Activated CD4-positive, alpha-beta memory T cell treated with anti-CD3 and anti-CD28 coated beads, Interleukin-2, amount 10 ng/mL, durations not matched to agents 7 days and 5 days (primary cell): ENCODE measurements at regions not wholly inside any gene's neighbourhood (a gene's known extent, or its start where the extent isn't known, plus 50 kb on each side); places are given as distances from the start of the nearest gene placed in this dataset.

Experiments used
- CTCF ChIA-PET: fragments of 350-600 bp; sonication (Branson Sonifier 250); formaldehyde crosslinking; loops from one replicate; lab custom pipeline; 2021; ENCODE audit warnings: antibody characterized with exemption, inconsistent platforms; lab: Charles Lee
- POLR2A ChIA-PET: fragments of 350-600 bp; sonication (Branson Sonifier 250); formaldehyde crosslinking; loops from one replicate; lab custom pipeline; 2021; ENCODE audit warnings: antibody characterized with exemption; lab: Charles Lee
- DNase-seq: peaks from one replicate; pipeline ENCODE4 v3.0.0-alpha.2; 2020
- H3K27ac Mint-ChIP-seq: one replicate; pipeline ENCODE4 v1.8.0; 2021; ENCODE audit warnings: mild to moderate bottlenecking, mixed read lengths
- H3K27me3 Mint-ChIP-seq: one replicate; pipeline ENCODE4 v1.8.0; 2021; ENCODE audit warnings: mixed read lengths
- H3K36me3 Mint-ChIP-seq: one replicate; pipeline ENCODE4 v1.8.0; 2021; ENCODE audit warnings: low read depth, mixed read lengths
- H3K4me1 Mint-ChIP-seq: one replicate; pipeline ENCODE4 v1.8.0; 2021; ENCODE audit warnings: mixed read lengths
- H3K4me3 Mint-ChIP-seq: one replicate; pipeline ENCODE4 v1.8.0; 2021; ENCODE audit warnings: mild to moderate bottlenecking, mixed read lengths
- H3K9me3 Mint-ChIP-seq: one replicate; pipeline ENCODE4 v1.8.0; 2021; ENCODE audit warnings: mixed read lengths

DNA sequence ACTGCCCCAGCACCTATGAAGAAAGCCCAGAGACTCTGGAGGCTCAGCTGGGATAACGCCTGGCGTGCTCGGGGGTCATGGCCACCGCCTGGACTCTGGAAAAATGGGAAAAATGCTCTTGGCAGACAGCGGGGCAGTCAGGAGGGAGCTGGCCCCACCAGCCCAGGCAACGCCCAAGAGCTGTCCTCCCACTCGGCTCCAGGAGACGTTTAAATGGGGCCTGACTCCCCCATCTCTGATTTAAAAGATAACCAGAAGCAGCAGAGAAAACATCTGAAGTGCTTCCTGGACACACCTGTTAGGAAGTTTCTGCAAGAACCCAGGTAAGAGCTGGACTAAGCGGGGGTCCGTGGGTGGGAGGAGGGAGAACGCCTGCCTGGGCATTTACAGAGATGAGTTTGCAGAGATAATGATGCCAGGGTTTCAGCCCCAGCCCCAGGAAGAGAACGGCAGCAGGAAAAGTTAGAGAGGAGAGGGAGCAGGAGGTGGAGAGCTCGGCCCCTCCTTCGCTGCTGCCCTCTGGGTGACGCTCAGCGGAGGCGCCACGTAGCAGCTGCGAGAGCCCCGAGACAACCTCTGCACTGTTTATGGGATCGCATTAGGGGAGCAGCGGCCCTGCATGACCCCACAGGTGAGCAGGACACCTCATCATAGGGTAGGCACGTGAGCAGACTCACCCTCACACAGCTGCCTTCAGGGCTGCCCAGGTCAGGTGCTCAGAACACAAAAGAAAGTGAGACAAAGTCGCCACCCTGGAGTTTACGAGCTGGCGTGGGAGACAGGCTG, 83.5 kb upstream of the INSIG1 start:
- POLR2A ChIA-PET: interaction anchor here (0.8 to 1.6 kb wide), 3 partner anchors 8 to 83 kb away, joined by 3 to 6 read pairs (median 3); partner anchors contain the start of gene INSIG1
- Mint-ChIP-seq H3K4me1 (peaks cover 10% of the 10 kb centered on the region), H3K27ac (no peak overlapping the region), H3K27me3 (no peaks in the 10 kb centered on the region), H3K9me3 (no peaks in the 10 kb centered on the region), H3K4me3 (no peak overlapping the region), H3K36me3 (no peaks in the 10 kb centered on the region)
- CTCF ChIA-PET: no interaction called here
- no peak for DNase-seq

DNA sequence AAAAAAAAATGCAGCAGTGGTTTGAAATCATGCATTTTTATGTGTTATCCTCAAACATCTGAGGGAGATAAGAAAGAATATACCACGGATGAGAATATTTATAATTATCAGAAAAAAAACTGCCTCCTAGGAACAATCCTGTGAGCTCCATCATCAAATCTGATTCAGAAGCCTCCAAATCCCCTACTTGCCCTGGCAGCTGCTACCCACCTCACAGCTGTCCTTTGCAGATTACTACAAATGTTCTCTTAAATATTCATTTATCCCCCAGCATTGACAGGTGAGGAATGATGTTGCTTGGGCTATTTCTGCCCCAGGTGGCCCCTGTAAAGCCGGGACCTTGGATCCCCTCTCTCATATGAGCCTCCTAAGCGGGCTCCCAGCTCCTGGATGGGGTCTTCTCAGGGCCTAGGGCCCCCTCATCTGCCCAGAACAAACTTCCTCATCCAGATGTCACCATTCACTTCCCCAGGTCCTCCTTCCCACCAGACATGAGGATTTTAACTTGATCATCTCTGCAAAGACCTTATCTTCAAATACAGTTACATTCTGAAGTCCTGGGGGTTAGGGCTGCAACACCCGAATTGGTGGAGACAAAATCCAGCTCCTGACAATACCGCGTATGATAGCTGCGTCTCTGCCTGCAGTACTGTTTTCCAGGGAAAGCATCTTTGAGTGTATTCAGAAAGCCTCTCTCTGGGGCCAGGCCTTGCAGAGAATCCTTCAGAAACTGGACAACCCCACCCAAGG, 81.9 kb upstream of the INSIG1 start:
- Mint-ChIP-seq H3K9me3 (no peaks in the 10 kb centered on the region), H3K27me3 (no peaks in the 10 kb centered on the region), H3K4me1 (peaks cover 10% of the 10 kb centered on the region), H3K4me3 (no peak overlapping the region), H3K27ac (no peak overlapping the region), H3K36me3 (no peaks in the 10 kb centered on the region)
- CTCF ChIA-PET: interaction anchor here (0.8 to 1.2 kb wide), 2 partner anchors 19 to 25 kb away, joined by 3 to 4 read pairs; no protein-coding TSS in a partner anchor
- no peak for DNase-seq
- POLR2A ChIA-PET: interaction anchor here (1.6 kb wide), 1 partner anchor 81 kb away, joined by 6 read pairs; the partner anchor contains the start of gene INSIG1

DNA sequence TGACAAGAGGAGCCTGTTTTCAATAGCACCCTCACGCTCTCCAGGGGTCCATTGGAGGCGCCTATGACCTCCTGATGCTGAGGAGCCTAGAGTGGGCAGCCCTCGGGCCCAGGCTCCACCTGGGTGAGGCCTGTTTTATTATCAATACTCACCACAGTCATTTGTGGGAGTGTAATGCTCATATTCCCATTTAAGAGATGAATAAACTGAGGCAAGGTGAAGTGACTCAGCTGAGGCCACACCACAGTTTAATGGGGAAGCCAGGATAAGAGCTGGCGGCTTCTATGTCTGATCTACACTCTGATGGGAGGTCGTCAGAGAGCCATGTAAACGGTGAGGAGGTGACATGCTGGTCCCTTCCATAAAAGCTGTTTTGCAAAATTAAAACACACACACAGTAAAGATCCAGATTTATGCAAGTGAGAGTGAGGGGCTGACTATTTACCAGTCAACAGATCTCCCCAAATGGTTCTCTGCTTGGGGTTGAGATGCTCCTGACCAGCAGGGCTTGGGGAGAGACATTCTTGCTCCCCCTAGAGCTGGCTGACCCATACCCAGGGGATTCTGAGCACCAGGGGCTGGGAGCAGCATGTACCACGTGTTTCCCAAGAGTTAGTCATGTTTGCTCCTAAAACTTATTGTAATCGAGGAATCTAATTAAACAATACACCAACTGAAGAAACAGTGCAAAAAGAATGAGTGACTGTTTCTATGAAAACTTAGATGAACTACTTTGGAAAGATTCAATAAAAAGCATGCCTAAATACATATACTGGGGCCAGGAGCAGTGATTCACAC, 81.0 kb upstream of the INSIG1 start:
- no peak overlapping the region for H3K4me3 Mint-ChIP-seq
- POLR2A ChIA-PET: interaction anchor here (1.5 kb wide), 1 partner anchor 28 kb away, joined by 3 read pairs; no protein-coding TSS in a partner anchor
- no peak overlapping the region for H3K27ac Mint-ChIP-seq
- H3K36me3 Mint-ChIP-seq: no peaks in the 10 kb centered on the region
- H3K27me3 Mint-ChIP-seq: no peaks in the 10 kb centered on the region
- CTCF ChIA-PET: no interaction called here
- H3K4me1 Mint-ChIP-seq: peaks cover 15% of the 10 kb centered on the region
- no peak for DNase-seq
- no peaks in the 10 kb centered on the region for H3K9me3 Mint-ChIP-seq

DNA sequence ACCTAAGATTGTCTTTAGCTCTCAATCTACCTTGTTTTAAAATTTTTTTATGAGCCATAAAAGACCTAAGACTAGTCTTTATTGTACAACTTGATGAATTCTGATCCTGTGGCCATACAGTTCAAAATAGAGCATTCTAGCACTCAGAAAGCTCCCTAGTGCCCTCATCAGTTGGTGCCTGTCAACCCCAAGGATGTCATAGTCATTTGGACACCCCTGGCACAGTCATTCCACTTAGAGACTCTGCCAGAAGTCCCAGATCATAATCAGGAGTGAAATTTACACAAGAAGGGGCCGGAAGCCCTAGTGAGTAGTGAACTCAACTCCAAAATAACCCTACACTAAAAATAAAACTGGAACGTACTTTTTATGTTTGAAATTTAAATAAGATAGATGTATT, 80.0 kb upstream of the INSIG1 start:
- Mint-ChIP-seq H3K4me3 (no peak overlapping the region), H3K27ac (no peak overlapping the region), H3K36me3 (no peaks in the 10 kb centered on the region), H3K4me1 (peaks cover 24% of the 10 kb centered on the region), H3K27me3 (no peaks in the 10 kb centered on the region), H3K9me3 (no peaks in the 10 kb centered on the region)
- DNase-seq: no peak
- ChIA-PET CTCF (interaction anchor here (0.9 to 1.3 kb wide), 2 partner anchors 11 to 128 kb away, joined by 3 to 4 read pairs; no protein-coding TSS in a partner anchor), POLR2A (interaction anchor here (1.5 to 3.3 kb wide), 4 partner anchors 11 to 81 kb away, joined by 3 to 13 read pairs (median 6); no protein-coding TSS in a partner anchor)

DNA sequence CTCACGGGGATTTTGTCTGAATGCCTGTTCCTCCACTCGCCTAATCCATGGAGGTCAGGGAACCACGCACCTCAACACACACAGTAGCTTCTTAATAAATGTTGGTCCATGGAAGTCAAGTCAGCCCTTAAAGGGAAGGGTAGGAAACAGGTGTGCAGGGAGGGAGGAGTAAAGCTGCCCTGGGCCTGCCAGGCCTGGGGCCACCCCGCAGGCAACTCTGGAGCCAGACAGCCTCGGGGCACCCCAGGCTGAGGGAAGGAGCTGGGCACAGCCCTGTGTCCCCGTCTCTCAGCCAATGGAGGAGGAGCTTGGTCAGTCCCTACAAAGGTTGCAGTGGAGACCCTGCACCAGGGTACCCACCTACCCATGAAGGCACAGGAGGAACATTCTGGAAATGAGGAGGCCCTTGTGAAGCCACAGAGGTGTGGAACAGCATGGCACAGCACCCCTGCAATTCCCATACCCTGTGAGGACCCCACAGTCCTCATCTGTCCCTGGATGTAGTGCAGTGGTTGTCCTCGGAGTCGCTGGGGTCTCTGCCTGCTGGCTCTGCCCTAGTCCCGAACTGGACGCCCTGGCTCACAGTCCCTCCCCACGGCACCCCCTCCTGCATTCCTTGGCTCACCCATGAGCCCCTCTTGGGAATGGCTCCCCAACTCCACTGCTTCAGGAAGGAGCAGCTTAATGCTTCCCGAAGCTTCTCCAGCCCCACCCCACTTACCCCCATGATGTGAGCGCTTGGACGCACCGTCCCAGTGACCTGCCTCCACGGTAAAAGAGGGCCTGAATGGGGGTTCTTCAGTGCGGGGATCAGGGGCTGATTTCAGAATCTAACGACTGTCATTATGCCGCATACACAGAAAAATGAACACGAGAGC, 79.2 kb upstream of the INSIG1 start:
- no peak for DNase-seq
- Mint-ChIP-seq H3K27ac (no peak overlapping the region), H3K9me3 (no peaks in the 10 kb centered on the region), H3K4me3 (no peak overlapping the region), H3K4me1 (peaks cover 23% of the 10 kb centered on the region), H3K27me3 (no peaks in the 10 kb centered on the region), H3K36me3 (no peaks in the 10 kb centered on the region)
- ChIA-PET POLR2A (interaction anchor here (1.7 to 3.3 kb wide), 3 partner anchors 12 to 80 kb away, joined by 6 to 13 read pairs (median 7); no protein-coding TSS in a partner anchor), CTCF (interaction anchor here (1.3 kb wide), 1 partner anchor 127 kb away, joined by 4 read pairs; no protein-coding TSS in a partner anchor)

DNA sequence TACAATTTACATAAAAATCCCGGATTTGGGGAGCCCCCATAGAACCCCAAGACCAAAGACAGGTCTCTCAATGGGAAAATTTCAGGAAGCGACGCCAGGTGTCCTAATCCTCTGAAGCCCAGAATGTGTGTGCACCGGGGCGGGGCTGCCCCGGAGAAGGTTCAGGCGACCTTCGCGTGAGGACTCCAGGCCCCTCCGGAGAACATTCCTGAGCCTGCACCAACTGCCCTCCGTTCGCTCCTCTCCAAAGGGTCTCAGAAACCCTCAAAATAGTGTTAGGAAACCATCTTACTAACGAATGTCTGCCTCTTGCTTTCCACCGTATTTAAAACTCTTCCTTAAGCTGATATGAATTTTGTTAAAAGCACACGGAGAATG, 78.5 kb upstream of the INSIG1 start:
- Mint-ChIP-seq H3K4me3 (no peak overlapping the region), H3K4me1 (peaks cover 20% of the 10 kb centered on the region), H3K27ac (no peak overlapping the region), H3K36me3 (no peaks in the 10 kb centered on the region), H3K27me3 (no peaks in the 10 kb centered on the region), H3K9me3 (no peaks in the 10 kb centered on the region)
- DNase-seq: no peak
- ChIA-PET CTCF (no interaction called here), POLR2A (interaction anchor here (2.8 to 3.3 kb wide), 2 partner anchors 13 to 77 kb away, joined by 6 to 13 read pairs; no protein-coding TSS in a partner anchor)

DNA sequence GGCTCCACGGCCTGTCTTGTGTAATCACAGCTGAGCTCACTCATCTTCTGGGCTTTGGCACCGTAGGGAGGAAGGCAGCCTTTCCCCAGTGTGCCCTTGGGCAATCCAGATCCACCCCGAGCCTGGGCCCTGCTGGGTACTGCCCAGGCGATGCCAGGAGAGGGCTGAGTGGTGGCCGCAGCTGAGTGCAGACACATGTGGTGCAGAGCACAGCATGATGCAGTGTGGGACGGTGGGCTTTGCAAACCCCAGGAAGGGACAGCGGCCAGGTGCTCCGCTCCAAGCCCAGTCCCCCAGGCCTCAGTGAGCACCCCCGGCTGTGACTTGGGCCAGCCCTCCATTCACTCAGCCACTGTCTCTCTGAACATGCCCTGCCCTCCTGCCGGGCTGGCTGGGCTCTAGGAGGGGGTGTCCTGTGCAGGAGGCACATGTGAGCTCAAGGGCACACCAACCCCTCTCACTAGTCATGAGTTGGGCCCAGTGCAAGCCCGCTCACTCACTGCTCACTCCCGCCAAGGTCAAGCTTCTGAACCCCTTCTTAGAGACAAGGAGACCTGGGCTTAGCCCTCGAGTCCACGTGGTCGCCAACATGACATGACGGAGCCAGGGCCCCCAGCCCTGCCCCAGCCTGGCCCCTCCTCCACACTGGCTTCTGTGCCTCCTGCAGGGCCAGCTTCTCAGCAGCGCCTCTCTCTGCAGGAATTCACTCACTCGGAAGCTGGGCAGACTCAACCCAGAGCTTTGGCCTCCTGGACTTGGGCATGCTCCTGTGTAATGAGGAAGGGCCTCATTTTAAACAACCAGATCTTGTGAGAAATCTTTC, 77.5 kb upstream of the INSIG1 start:
- POLR2A ChIA-PET: interaction anchor here (0.9 to 3.3 kb wide), 3 partner anchors 14 to 79 kb away, joined by 3 to 13 read pairs (median 6); no protein-coding TSS in a partner anchor
- no peaks in the 10 kb centered on the region for H3K27me3 Mint-ChIP-seq
- CTCF ChIA-PET: no interaction called here
- H3K4me3 Mint-ChIP-seq: no peak overlapping the region
- peaks cover 20% of the 10 kb centered on the region for H3K4me1 Mint-ChIP-seq
- no peak overlapping the region for H3K27ac Mint-ChIP-seq
- H3K9me3 Mint-ChIP-seq: no peaks in the 10 kb centered on the region
- H3K36me3 Mint-ChIP-seq: no peaks in the 10 kb centered on the region
- no peak for DNase-seq

DNA sequence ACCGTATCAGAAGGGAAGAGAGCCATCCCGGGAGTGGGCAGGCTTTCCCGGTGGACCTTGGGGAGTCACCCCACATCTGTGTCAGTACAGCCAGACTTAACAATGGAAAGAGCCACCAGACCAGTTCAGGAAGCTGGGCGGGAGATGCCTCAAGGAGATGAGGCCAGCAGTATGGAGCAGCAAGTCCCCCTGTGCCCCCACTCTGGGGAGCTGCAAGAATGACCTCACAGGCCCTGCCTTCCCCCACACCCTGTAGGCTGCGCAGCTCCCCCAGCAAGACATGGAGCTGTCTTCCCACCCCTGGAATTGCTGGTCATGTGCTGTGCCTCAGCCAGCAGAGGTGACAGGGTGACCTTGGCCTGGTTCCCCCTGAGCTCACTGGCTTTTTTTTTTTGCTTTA, 76.8 kb upstream of the INSIG1 start:
- DNase-seq: no peak
- Mint-ChIP-seq H3K4me1 (peaks cover 20% of the 10 kb centered on the region), H3K36me3 (no peaks in the 10 kb centered on the region), H3K4me3 (no peak overlapping the region), H3K27ac (no peak overlapping the region), H3K27me3 (peaks cover 5% of the 10 kb centered on the region), H3K9me3 (no peaks in the 10 kb centered on the region)
- POLR2A ChIA-PET: interaction anchor here (0.9 to 3.3 kb wide), 2 partner anchors 15 to 78 kb away, joined by 3 to 13 read pairs; no protein-coding TSS in a partner anchor
- CTCF ChIA-PET: no interaction called here

DNA sequence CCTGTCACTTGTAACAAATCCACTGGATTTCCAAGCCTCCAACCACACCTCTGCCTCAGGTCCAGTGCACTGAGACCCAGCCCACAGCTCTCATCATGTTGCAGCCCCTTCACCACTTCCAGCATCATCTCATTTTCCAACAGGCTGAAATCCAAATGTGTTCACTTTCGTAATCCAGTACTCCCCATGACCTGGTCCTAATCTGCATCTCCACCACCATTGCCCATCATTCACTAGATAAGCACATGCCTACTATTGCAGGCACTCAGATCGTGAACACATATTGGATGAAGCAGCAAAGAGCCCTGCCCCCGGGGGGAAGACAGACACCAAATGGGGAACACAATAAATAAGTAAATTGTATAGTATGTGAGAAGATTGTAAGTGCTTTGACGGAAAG, 76.1 kb upstream of the INSIG1 start:
- ChIA-PET POLR2A (interaction anchor here (0.9 to 2.3 kb wide), 2 partner anchors 75 to 77 kb away, joined by 3 to 12 read pairs; partner anchors contain the start of gene INSIG1), CTCF (interaction anchor here (1.3 kb wide), 1 partner anchor 16 kb away, joined by 3 read pairs; no protein-coding TSS in a partner anchor)
- Mint-ChIP-seq H3K27ac (no peak overlapping the region), H3K9me3 (no peaks in the 10 kb centered on the region), H3K4me1 (peaks cover 20% of the 10 kb centered on the region), H3K4me3 (no peak overlapping the region), H3K36me3 (no peaks in the 10 kb centered on the region), H3K27me3 (peaks cover 6% of the 10 kb centered on the region)
- no peak for DNase-seq

DNA sequence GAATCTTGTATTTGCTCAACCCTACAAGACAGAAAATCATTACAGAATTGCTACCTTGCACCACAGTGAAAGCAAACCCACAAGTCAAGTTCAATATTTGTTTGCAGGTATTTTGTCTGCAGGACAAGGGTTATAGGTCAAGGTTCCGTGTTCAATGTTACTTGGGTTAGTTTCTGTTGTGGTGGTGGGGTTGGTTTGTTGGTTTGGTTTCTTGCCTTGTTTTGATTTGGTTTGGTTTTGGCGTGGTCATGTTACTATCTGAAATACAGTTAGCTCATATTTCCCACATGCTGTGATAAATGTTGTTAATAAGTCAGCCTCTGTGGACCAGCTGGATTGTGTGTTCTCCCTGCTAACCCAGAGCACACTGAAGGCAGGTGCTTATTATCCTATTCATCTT, 75.6 kb upstream of the INSIG1 start:
- POLR2A ChIA-PET: interaction anchor here (2.3 kb wide), 1 partner anchor 75 kb away, joined by 12 read pairs; the partner anchor contains the start of gene INSIG1
- no peak overlapping the region for H3K27ac Mint-ChIP-seq
- CTCF ChIA-PET: interaction anchor here (1.3 kb wide), 1 partner anchor 17 kb away, joined by 3 read pairs; no protein-coding TSS in a partner anchor
- H3K4me3 Mint-ChIP-seq: no peak overlapping the region
- H3K27me3 Mint-ChIP-seq: peaks cover 9% of the 10 kb centered on the region
- H3K36me3 Mint-ChIP-seq: no peaks in the 10 kb centered on the region
- peaks cover 20% of the 10 kb centered on the region for H3K4me1 Mint-ChIP-seq
- no peak for DNase-seq
- no peaks in the 10 kb centered on the region for H3K9me3 Mint-ChIP-seq

DNA sequence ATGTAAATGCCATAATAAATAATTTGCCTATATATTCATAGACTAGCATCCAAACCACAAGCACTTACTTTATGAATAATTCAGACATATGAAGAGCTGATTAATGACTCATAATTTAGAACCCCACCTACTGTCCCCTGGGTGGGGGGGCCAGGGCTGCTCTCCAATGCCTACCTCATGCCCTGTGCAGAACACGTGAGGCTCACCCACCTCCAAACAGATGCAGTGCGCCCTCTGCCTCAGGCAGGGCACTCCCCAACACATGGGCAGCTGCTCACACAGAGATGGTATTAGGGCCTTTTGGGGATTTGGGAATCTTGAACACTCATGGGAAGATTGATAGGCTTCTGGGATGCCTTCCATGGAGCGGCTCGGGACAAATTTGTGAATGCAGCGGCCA, 75.1 kb upstream of the INSIG1 start:
- H3K27me3 Mint-ChIP-seq: peaks cover 13% of the 10 kb centered on the region
- no peak overlapping the region for H3K27ac Mint-ChIP-seq
- no peaks in the 10 kb centered on the region for H3K9me3 Mint-ChIP-seq
- ChIA-PET POLR2A (interaction anchor here (1.0 to 2.3 kb wide), 2 partner anchors 18 to 74 kb away, joined by 3 to 12 read pairs; partner anchors contain the start of gene INSIG1), CTCF (interaction anchor here (1.3 kb wide), 1 partner anchor 17 kb away, joined by 3 read pairs; no protein-coding TSS in a partner anchor)
- no peak overlapping the region for H3K4me3 Mint-ChIP-seq
- no peaks in the 10 kb centered on the region for H3K36me3 Mint-ChIP-seq
- DNase-seq: no peak
- H3K4me1 Mint-ChIP-seq: peaks cover 19% of the 10 kb centered on the region
